GM12891 (cell line): ENCODE measurements at regions not wholly inside any gene's neighbourhood (a gene's known extent, or its start where the extent isn't known, plus 50 kb on each side); places are given as distances from the start of the nearest gene placed in this dataset.

Experiments
- POLR2A ChIP-seq: IDR thresholded peaks from 2 replicates; pipeline ENCODE4 v1.6.1; 2011; ENCODE audit warnings: low read depth, low read length, control low read depth
- POLR2AphosphoS5 ChIP-seq: IDR thresholded peaks from 2 replicates; pipeline ENCODE4 v1.6.1; 2011; ENCODE audit warnings: low read depth, low read length, control low read depth
- POU2F2 ChIP-seq: IDR thresholded peaks from 2 replicates; pipeline ENCODE4 v1.6.1; 2011; ENCODE audit warnings: low read depth, mild to moderate bottlenecking, control low read depth, low read length, moderate library complexity

DNA sequence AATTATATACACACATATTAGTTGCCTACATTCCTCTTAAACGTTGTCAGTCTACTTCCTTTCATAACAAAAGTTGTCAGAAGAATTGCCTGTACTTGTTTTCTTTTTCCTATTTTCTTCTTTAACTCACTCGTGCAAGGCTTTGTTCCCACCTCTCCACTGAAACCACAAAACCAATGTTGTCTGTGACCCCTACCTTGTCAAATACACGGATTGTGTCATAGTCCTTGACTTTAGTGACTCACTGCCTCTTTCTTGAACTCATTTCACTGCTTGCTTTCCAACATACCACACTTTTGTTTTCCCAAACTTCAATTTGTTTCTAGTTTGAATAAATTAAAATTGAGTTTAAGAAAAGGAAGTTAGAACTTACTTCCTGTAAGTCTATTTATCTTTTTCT lies 283.9 kb upstream of the AGA start:
- no peak for TF ChIP-seq POLR2A
- no peak for TF ChIP-seq POLR2AphosphoS5
- TF ChIP-seq POU2F2 = no peak
